ENCODE measurements at regions not wholly inside any gene's neighbourhood (a gene's known extent, or its start where the extent isn't known, plus 50 kb on each side); places are given as distances from the start of the nearest gene placed in this dataset.
"Not testable (repeated sequence)": the region's sequence is repeated elsewhere in the genome, so short reads cannot be mapped to it uniquely, and the experiment has no call there.

GRCh38 chr4:3598695-3599227 lies 66.5 kb upstream of the LRPAP1 start:
- POLR2A ChIA-PET = no interaction called here
- no peak for TF ChIP-seq CTCF (IDR thresholded peaks at IDR 0.05; ENCODE audit: control extremely low read depth, extremely low read depth, low read depth, missing control alignments)
- no peak for DNase-seq (ENCODE audit: extremely low spot score)
- CTCF ChIA-PET = no interaction called here

GRCh38 chr4:3597896-3598505 lies 65.8 kb upstream of the LRPAP1 start:
- POLR2A ChIA-PET; CTCF ChIA-PET; DNase-seq (ENCODE audit: extremely low spot score): not testable (repeated sequence)

- POLR2A ChIA-PET, CTCF ChIA-PET: not testable (repeated sequence)
Measured at GRCh38 chr4:3596957-3597733, 64.9 kb upstream of the LRPAP1 start.

GRCh38 chr4:3595627-3596291 lies 63.5 kb upstream of the LRPAP1 start:
- DNase-seq (ENCODE audit: extremely low spot score); CTCF ChIA-PET; POLR2A ChIA-PET: not testable (repeated sequence)

More at GRCh38 chr4:3596957-3597733, 64.9 kb upstream of the LRPAP1 start:
- not testable (repeated sequence) for DNase-seq (ENCODE audit: extremely low spot score)

- CTCF ChIA-PET; DNase-seq (ENCODE audit: extremely low spot score); POLR2A ChIA-PET: not testable (repeated sequence)
Measured at GRCh38 chr4:3594751-3595150, 62.5 kb upstream of the LRPAP1 start.

- POLR2A ChIA-PET; CTCF ChIA-PET; DNase-seq (ENCODE audit: extremely low spot score): not testable (repeated sequence)
Measured at GRCh38 chr4:3589946-3590924, 58.0 kb upstream of the LRPAP1 start.

- DNase-seq (ENCODE audit: extremely low spot score); CTCF ChIA-PET: not testable (repeated sequence)
- POLR2A ChIA-PET = interaction anchor here (0.6 kb wide), 1 partner anchor 236 kb away, joined by 3 read pairs; no protein-coding TSS in a partner anchor
Measured at GRCh38 chr4:3589379-3589778, 57.2 kb upstream of the LRPAP1 start.

GRCh38 chr4:3588517-3589194 lies 56.4 kb upstream of the LRPAP1 start:
- POLR2A ChIA-PET = interaction anchor here (0.6 kb wide), 1 partner anchor 236 kb away, joined by 3 read pairs; no protein-coding TSS in a partner anchor
- DNase-seq (ENCODE audit: extremely low spot score); CTCF ChIA-PET: not testable (repeated sequence)

GRCh38 chr4:3586596-3586995 lies 54.4 kb upstream of the LRPAP1 start:
- POLR2A ChIA-PET; DNase-seq (ENCODE audit: extremely low spot score); CTCF ChIA-PET: not testable (repeated sequence)

GRCh38 chr4:3585567-3585966 lies 53.3 kb upstream of the LRPAP1 start:
- DNase-seq (ENCODE audit: extremely low spot score); POLR2A ChIA-PET; CTCF ChIA-PET: not testable (repeated sequence)

- no peak for TF ChIP-seq CTCF (IDR thresholded peaks at IDR 0.05; ENCODE audit: control extremely low read depth, extremely low read depth, low read depth, missing control alignments)
- DNase-seq (ENCODE audit: extremely low spot score) = no peak
- ChIA-PET CTCF (no interaction called here), POLR2A (no interaction called here)
Measured at GRCh38 chr4:3582091-3582475, 49.9 kb upstream of the LRPAP1 start.
